CD14-positive monocyte (primary cell): ENCODE measurements at regions not wholly inside any gene's neighbourhood (a gene's known extent, or its start where the extent isn't known, plus 50 kb on each side); places are given as distances from the start of the nearest gene placed in this dataset.

Source experiments
- DNase-seq, 3 donors: peaks; one replicate each; pipeline ENCODE4 v3.0.0-alpha.2; 2011 to 2022
- H2AFZ ChIP-seq: 2 replicates; pipeline ENCODE4 v1.6.0; 2012; ENCODE audit warnings: mild to moderate bottlenecking, low read depth, low read length, inconsistent platforms; ENCODE audit not compliant: insufficient read depth, poor library complexity, severe bottlenecking
- H3K27ac ChIP-seq, 2 donors: 1 replicate in 1 of 2; 2 replicates in 1 of 2; pipeline ENCODE4 v1.5.1; 2012 to 2013; ENCODE audit warnings: low read length in 2 of 2, control low read depth in 1 of 2, inconsistent platforms in 1 of 2, low read depth in 1 of 2, mild to moderate bottlenecking in 1 of 2
- H3K27me3 ChIP-seq, 2 donors: one replicate each; pipeline versions ENCODE4 v1.6.0 to v1.6.1; 2011 to 2013; ENCODE audit warnings: low read length in 2 of 2; ENCODE audit not compliant: control insufficient read depth in 2 of 2, insufficient read depth in 2 of 2
- H3K36me3 ChIP-seq, 2 donors: replicated peaks in 1 of 2; 1 replicate in 1 of 2; 2 replicates in 1 of 2; pipeline versions ENCODE4 v1.5.1 to v1.6.1; 2012 to 2013; ENCODE audit warnings: low read length in 2 of 2, control low read depth in 1 of 2, inconsistent platforms in 1 of 2, mild to moderate bottlenecking in 1 of 2; ENCODE audit not compliant: insufficient read depth in 2 of 2, control insufficient read depth in 1 of 2
- H3K4me1 ChIP-seq, 2 donors: 1 replicate in 1 of 2; 2 replicates in 1 of 2; pipeline versions ENCODE4 v1.5.1 to v1.6.1; 2012 to 2013; ENCODE audit warnings: low read length in 2 of 2, control low read depth in 1 of 2, inconsistent platforms in 1 of 2, mild to moderate bottlenecking in 1 of 2, moderate library complexity in 1 of 2; ENCODE audit not compliant: insufficient read depth in 2 of 2, control insufficient read depth in 1 of 2
- H3K4me2 ChIP-seq: replicated peaks from 2 replicates; pipeline ENCODE3; 2012; ENCODE audit warnings: low read length, moderate library complexity, mild to moderate bottlenecking; ENCODE audit not compliant: poor library complexity, severe bottlenecking; ENCODE audit errors: extremely low read depth
- H3K4me3 ChIP-seq, 3 experiments: fragments of 200-600 bp in 1 of 3; sonication (generic) in 1 of 3; replicated peaks in 1 of 3; 1 replicate in 2 of 3; 2 replicates in 1 of 3; pipeline ENCODE4 v1.5.1; 2011 to 2013; ENCODE audit warnings: low read length in 3 of 3, mild to moderate bottlenecking in 3 of 3, control low read depth in 2 of 3, low read depth in 2 of 3, inconsistent platforms in 1 of 3, moderate library complexity in 1 of 3
- H3K79me2 ChIP-seq: 2 replicates; pipeline ENCODE4 v1.6.0; 2012; ENCODE audit warnings: mild to moderate bottlenecking, control low read depth, inconsistent platforms, low read length, moderate library complexity; ENCODE audit not compliant: insufficient read depth
- H3K9ac ChIP-seq: 2 replicates; pipeline ENCODE4 v1.6.0; 2017; ENCODE audit warnings: low read length, mild to moderate bottlenecking; ENCODE audit not compliant: insufficient read depth, poor library complexity, severe bottlenecking
- H3K9me3 ChIP-seq, 2 donors: replicated peaks in 1 of 2; 1 replicate in 1 of 2; 2 replicates in 1 of 2; pipeline versions ENCODE4 v1.5.1 to v1.6.1; 2012 to 2013; ENCODE audit warnings: low read length in 2 of 2, control low read depth in 1 of 2; ENCODE audit not compliant: control insufficient read depth in 1 of 2, insufficient read depth in 1 of 2
- H4K20me1 ChIP-seq: 2 replicates; pipeline ENCODE4 v1.6.0; 2012; ENCODE audit warnings: mild to moderate bottlenecking, low read length, control low read depth, moderate library complexity; ENCODE audit not compliant: insufficient read depth
- H3K27ac Mint-ChIP-seq, 7 donors: one replicate each; pipeline ENCODE4 v1.8.0; 2020; ENCODE audit warnings: mild to moderate bottlenecking in 7 of 7, mixed read lengths in 7 of 7, moderate library complexity in 6 of 7, inconsistent platforms in 2 of 7
- H3K27me3 Mint-ChIP-seq, 3 donors: one replicate each; pipeline ENCODE4 v1.8.0; 2021 to 2022; ENCODE audit warnings: low read depth in 3 of 3, mild to moderate bottlenecking in 3 of 3, mixed read lengths in 3 of 3, moderate library complexity in 3 of 3, inconsistent platforms in 1 of 3
- H3K36me3 Mint-ChIP-seq, 2 donors: one replicate each; pipeline ENCODE4 v1.8.0; 2020; ENCODE audit warnings: mixed read lengths in 2 of 2, inconsistent platforms in 1 of 2, mild to moderate bottlenecking in 1 of 2
- H3K4me1 Mint-ChIP-seq: one replicate; pipeline ENCODE4 v1.8.0; 2020; ENCODE audit warnings: mild to moderate bottlenecking, mixed read lengths
- H3K4me3 Mint-ChIP-seq, 2 donors: one replicate each; pipeline ENCODE4 v1.8.0; 2020; ENCODE audit warnings: mild to moderate bottlenecking in 2 of 2, mixed read lengths in 2 of 2, moderate library complexity in 1 of 2
- H3K9me3 Mint-ChIP-seq, 7 donors: one replicate each; pipeline ENCODE4 v1.8.0; 2020 to 2022; ENCODE audit warnings: mixed read lengths in 7 of 7, mild to moderate bottlenecking in 6 of 7, moderate library complexity in 6 of 7, inconsistent platforms in 2 of 7
- CTCF ChIP-seq: fragments of 200-600 bp; IDR thresholded peaks from one replicate; pipeline ENCODE4 v1.8.0; 2022; ENCODE audit warnings: antibody characterized with exemption, mild to moderate bottlenecking
- WGBS: methylation state at CpG from one replicate; pipeline ENCODE4 v1.1.5; 2013; ENCODE audit warnings: missing lambda C conversion rate; ENCODE audit not compliant: insufficient coverage; 5-methylcytosine and 5-hydroxymethylcytosine counted together
- intact Hi-C, 2 donors: fragments of 100-400 bp; cut with micrococcal nuclease; formaldehyde crosslinking; loops; one replicate each; pipeline versions ENCODE4 v1.15.0 to v1.15.1; 2023

GRCh38 chr7:46319841-46320240 lies 398.8 kb upstream of the IGFBP3 start:
- Histone ChIP-seq H3K27me3 (no peaks in the 10 kb centered on the region), H3K4me2 (no peak overlapping the region), H3K27ac (no peak overlapping the region), H3K9me3 (peaks cover 8% of the 10 kb centered on the region in 2 donors), H3K9ac (no peak overlapping the region), H4K20me1 (no peaks in the 10 kb centered on the region), H3K4me3 (no peak overlapping the region), H2AFZ (no peak overlapping the region), H3K4me1 (no peaks in the 10 kb centered on the region), H3K36me3 (no peaks in the 10 kb centered on the region), H3K79me2 (no peaks in the 10 kb centered on the region)
- peaks cover 0 to 13% (median 3%) of the 10 kb centered on the region in 7 donors for H3K9me3 Mint-ChIP-seq
- H3K4me1 Mint-ChIP-seq, result no peaks in the 10 kb centered on the region
- H3K27ac Mint-ChIP-seq, result no peak overlapping the region
- H3K27me3 Mint-ChIP-seq, result no peaks in the 10 kb centered on the region
- no peak for DNase-seq
- no peak overlapping the region for H3K4me3 Mint-ChIP-seq
- H3K36me3 Mint-ChIP-seq, result no peaks in the 10 kb centered on the region
- TF ChIP-seq CTCF, result no peak
- 60% methylated on average over 1 of the region's 3 CpGs for WGBS
- intact Hi-C loops, result no loop called here

- DNase-seq, result no peak
- no peaks in the 10 kb centered on the region for H3K79me2 ChIP-seq
- no peak overlapping the region for H3K4me2 ChIP-seq
- WGBS, result no CpG with 5 or more reads among the region's 3 CpGs
- H4K20me1 ChIP-seq, result no peaks in the 10 kb centered on the region
- H3K9ac ChIP-seq, result no peak overlapping the region
- no peaks in the 10 kb centered on the region for H3K36me3 ChIP-seq
- H3K27me3 ChIP-seq, result no peaks in the 10 kb centered on the region
- H3K4me1 ChIP-seq, result no peaks in the 10 kb centered on the region
- intact Hi-C loops, result no loop called here
- no peak for TF ChIP-seq CTCF
- H3K4me3 Mint-ChIP-seq, result no peak overlapping the region
- no peaks in the 10 kb centered on the region for H3K4me1 Mint-ChIP-seq
- peaks cover 0 to 20% (median 4%) of the 10 kb centered on the region in 7 donors for H3K9me3 Mint-ChIP-seq
- H3K4me3 ChIP-seq, result no peak overlapping the region
- H3K36me3 Mint-ChIP-seq, result no peaks in the 10 kb centered on the region
- peaks cover 8 to 10% of the 10 kb centered on the region in 2 donors for H3K9me3 ChIP-seq
- H3K27me3 Mint-ChIP-seq, result no peaks in the 10 kb centered on the region
- no peak overlapping the region for H3K27ac ChIP-seq
- H2AFZ ChIP-seq, result no peak overlapping the region
- H3K27ac Mint-ChIP-seq, result no peak overlapping the region
These were observed 397.2 kb upstream of the IGFBP3 start for GRCh38 chr7:46318276-46318675.
